GM19099 (cell line): ENCODE measurements at regions not wholly inside any gene's neighbourhood (a gene's known extent, or its start where the extent isn't known, plus 50 kb on each side); places are given as distances from the start of the nearest gene placed in this dataset.

ENCODE experiments used
- POLR2A ChIP-seq: IDR thresholded peaks from 3 replicates; pipeline ENCODE4 v1.6.1; 2011; ENCODE audit warnings: low read depth; ENCODE audit not compliant: insufficient read length; ENCODE audit errors: extremely low read depth

DNA sequence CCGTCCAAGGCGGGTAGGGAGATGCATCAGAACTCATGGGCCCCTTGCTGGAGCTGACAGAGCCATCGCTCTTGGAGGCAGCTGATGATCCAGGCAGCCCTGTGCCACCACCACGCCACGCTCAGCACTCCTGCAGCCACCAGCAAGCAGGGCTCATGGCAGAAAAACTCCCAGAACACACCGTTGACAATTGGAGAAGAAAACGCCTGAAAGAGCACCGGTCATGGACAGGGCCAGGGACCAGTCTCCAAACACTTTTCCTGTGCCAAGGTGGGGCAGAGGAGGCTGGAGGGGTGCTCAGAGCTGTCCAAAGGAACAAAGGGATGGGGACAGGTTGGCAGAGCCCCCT, 132.2 kb downstream of the FOXL1 start:
- no peak for TF ChIP-seq POLR2A

DNA sequence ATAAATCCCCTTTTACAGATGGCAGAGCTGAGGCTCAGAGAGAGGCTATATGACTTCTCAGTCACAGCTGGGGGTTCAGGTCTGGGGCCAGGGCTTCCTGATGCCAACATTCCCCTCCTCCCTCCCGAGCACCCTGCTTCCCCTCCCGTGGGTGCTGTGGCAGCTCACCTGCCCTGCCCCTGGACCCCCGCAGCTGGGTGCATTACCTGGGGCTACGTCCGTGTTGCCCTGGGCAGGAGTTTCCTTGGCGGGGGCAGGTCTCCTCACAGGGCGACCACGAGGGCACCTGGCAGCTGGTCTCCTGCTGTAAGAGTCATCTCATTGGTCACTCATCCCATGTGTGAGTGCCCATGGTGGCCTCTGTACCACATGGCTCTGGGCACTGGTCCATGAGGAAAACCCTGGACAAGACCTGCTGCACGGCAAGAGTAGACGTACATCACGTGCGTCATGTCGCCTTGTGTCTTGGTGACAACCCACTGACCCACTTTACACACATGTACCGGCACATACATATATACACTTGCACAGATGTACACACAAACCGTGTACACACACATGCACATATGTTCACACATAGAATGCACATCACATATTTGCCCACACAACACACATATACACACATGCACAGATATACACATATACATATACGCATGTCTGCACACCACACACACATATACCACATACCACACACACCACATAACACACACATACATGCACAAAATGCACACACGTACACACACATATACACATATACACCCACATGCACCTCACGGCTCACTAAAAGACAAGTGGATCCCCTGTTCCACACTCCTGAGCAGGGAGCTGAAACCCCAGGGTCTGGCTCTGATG, 134.0 kb downstream of the FOXL1 start:
- no peak for TF ChIP-seq POLR2A

DNA sequence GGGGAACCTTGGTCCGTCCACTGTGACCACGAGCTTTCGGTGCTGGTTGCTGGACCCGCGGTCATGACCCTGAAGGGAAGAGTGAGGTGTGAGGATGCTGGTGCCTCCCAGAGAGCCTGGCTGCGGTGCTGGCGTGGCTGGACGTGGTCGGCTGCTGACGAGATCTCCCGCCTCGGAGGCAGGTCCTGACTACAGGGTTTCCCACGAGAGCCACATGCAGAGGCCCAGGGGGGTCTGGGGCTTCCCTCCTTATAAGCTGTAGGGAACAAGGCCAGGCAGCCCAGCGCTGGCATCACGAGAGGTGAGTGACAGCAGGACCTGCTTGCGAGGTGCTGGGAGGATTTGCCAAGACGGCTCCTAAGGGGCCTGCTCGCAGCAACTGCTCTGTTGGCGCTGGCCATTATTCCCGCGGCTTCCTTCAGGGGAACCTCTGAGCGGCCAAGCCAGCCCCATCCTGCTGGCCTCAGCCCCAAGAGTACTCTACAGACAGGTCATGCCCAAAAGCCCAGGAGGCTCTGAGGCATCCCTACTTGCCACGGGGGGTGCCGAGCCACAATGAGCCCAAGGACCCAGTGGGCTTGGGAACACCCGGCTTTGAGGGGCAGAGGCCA, 134.8 kb downstream of the FOXL1 start:
- TF ChIP-seq POLR2A = no peak

DNA sequence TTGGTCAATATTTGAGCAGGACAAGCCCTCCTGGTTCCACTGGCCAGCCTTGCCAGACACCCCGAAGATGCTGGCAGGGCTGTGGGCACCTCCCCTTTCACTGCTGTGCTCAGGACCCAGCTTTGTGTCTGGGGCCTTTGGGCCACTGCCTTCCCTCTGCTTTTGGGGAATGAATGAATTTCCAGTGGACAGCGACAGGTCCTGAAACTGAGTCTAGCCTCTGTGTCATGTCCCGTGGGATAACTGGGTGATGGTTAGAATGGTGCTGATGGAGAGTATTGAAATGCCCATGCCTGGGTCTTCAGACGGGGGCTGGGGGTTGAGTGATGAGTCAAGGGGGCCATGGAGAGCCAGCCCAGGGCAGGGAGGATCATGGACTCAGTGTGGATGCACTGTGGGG, 135.8 kb downstream of the FOXL1 start:
- TF ChIP-seq POLR2A = no peak

DNA sequence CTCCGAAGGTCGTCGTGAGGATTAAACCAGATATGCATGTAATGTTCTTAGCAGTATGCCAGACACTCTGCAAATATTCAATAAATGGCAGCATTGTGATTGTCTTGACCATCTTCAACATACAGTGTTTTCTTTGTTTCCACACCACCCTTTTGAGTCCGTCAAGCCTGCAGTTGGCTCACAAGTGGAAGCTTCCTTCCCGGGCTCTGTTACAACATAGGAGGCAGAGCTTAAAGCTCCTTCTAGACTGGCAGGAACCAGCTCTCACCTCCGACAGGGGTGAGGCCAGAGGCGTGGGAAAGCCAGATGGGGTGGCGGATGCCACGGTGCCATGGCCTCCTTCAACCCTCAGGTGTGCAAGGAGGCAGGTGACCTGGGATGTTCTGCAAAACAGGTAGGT, 138.3 kb downstream of the FOXL1 start:
- no peak for TF ChIP-seq POLR2A

DNA sequence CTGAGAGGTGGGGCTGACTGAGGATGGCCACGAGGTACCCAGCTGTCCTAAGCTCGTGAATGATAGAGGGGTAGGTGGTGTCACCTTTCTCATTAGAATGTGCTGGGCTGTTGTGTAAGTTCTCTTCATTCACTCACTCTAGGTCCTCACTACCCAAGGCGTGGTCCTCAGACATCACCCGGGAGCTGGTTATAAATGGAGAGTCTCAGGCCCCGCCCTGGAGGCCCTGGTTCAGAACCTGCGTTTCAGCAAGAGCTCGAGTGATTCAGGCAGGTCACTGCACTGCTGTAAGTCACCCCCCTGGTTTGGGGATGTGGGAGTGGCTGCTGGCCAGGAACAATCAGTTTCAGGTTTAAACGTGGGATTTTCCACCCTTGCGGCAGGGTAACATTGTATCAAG, 139.8 kb downstream of the FOXL1 start:
- TF ChIP-seq POLR2A = no peak

DNA sequence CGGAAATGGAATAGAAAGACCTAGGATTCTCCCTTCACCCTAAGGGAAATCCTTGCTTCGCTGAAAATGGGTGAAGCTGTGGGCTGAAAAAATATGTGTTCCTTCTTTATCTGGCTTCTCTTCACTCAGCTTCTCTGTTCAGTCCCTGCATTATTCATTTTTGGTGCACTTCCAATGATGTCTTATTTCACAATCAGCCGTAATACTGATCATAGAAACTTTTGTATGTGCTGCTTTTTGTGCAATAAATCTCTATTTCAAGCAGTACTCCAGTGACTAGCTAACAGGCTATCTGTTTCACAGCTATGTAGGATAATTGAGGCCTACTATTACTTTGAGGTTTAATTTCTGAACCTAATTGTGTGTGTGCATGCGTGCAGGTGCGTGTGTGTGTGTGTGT, 144.6 kb downstream of the FOXL1 start:
- TF ChIP-seq POLR2A = no peak

DNA sequence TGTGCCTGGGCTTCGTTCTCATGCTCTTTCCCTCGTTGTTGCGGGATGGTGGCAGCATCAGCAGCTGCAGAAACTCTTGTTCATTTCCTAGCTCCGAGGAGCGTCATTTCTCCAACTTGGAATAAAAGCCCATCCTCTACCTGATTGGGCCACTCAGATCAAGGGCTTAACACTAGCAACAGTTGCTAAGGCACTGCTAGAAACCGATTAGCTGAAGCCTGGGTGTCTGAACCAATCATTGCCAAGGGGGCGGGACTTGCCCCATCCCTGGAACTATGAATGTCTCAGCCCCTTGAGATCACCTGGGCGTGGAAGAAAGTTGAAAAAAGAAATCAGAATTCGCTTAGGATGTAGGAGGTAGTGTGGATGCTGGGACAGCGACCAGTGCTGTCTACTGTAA, 145.3 kb downstream of the FOXL1 start:
- TF ChIP-seq POLR2A = no peak

DNA sequence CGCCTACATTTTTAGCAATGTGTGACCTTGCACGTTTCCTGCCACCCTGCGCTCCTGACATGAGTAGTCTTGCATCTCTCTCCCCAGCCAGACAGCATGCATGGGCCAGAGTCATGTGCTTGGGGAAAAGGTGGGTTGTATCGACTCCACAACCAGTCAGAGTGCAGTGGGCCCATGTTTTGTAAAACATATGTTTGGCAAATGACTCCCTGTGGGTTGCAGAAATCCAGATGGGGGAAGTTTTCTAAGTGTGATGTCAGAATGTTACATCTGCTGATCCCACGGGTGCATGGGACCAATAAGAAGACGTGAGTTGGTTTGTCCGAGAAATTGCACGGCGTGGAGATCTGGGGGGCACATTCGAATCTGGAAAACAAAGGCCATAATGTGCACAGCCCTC, 147.1 kb downstream of the FOXL1 start:
- no peak for TF ChIP-seq POLR2A

DNA sequence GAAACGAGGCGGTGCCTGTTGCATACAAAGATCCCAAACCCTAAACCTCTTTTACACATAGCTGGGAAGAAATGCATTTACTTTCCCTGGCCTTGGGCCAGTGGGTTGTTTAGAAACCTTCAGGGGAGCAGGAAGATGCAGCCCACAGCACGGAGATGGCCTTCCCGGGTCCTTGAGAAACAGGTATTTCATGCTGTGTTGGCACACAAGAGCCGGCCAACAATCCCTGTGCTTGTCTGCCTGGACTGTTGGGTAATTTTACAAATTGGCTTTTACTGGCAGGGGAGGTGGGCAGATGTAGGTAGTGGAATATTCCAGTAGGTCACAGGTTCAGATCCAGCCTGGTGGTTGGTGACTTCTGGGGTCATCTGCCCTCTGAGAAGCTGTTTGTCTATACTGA, 148.0 kb downstream of the FOXL1 start:
- TF ChIP-seq POLR2A = no peak

DNA sequence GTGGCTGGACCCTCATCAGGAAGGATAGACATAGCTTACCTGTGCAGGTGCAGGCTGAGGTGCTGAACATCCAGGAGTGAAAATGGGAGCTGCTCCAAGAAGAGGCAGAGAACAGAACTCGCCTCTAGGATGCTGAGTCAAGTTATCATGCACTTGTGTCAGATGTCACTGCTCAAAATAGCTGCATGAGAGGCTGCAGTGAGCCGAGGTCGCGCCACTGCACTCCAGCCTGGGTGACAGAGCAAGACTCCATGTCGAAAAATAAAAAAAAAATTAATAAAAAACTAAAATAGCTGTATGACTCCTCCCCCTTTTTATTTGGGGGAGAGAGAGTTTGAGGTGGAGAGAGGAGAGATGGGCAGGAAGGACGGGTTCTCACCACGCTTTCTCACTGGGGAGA, 148.8 kb downstream of the FOXL1 start:
- TF ChIP-seq POLR2A = no peak

DNA sequence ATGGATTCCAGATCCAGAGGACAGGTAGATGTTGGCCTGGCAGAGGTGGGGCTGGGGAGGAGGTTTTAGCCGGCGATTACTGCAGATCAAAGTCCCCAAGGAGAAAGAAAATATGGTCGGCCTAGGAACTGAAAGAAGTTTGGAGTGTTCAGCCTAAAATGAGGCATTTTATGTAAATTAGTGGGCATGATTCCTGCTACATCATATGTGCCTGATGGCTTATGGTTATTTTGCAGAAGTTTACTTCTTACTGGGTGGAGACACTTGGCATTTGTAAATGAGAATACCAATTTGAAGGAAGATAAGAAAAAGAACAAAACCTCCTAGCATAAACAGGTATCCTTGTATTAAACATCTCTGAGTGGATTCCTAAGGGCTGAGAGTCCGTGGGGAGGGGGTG, 149.3 kb downstream of the FOXL1 start:
- no peak for TF ChIP-seq POLR2A

DNA sequence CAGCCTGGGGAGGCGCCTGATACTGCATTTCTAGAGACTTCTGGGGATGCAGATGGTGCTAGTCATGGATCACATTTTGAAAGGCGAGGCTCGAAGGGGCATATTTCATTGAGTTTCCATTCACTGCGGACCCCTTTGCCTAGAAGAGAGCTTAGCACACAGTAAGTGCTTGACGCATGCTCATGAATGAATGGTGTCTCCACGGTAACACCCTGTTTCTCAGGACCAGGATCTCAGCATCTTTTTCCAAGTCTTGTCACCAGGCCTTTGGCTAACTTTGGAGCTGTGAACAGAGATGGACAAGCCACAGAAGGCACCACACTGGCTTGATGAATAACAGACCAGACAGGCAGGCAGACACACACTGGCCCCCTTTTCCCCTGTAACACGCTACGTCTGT, 151.3 kb downstream of the FOXL1 start:
- TF ChIP-seq POLR2A = no peak

DNA sequence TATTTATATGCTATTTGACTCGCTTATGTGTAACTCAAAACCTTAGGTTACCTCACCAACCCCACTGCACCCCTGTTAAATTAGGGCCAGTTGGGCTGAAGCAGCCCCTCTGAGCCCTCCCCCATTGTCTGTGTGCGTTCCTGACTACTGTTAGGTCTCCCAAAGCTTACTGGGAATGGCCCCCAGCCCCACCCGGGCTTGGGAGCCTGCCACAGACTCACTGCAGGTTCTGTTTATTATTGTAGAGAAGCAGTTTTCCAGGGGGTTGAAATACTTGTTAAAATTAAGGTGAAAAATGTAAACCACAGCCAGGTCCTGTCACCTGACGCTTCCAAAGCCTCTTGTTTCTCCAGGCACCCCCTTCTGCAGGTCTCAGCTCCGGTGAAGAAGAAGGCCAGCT, 151.7 kb downstream of the FOXL1 start:
- TF ChIP-seq POLR2A = no peak

DNA sequence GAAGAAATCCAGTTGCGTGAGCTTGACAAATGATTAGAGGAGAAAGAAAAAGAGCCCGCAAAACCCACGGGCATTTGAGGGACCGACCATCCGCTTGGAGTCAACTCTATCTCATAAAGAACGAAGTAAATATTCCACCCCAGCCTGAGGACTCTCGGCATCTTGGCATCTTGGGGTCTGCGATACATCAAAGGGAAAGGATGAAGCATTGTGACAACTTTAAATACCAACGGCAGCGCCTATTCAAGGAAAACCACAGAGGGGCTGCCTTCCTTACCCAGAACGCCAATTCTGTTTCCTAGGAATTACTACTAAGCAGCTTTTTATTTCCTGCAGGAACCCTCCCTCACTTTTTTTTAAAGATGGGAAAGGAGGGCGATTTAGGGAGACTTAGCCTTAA, 152.2 kb downstream of the FOXL1 start:
- TF ChIP-seq POLR2A = no peak

DNA sequence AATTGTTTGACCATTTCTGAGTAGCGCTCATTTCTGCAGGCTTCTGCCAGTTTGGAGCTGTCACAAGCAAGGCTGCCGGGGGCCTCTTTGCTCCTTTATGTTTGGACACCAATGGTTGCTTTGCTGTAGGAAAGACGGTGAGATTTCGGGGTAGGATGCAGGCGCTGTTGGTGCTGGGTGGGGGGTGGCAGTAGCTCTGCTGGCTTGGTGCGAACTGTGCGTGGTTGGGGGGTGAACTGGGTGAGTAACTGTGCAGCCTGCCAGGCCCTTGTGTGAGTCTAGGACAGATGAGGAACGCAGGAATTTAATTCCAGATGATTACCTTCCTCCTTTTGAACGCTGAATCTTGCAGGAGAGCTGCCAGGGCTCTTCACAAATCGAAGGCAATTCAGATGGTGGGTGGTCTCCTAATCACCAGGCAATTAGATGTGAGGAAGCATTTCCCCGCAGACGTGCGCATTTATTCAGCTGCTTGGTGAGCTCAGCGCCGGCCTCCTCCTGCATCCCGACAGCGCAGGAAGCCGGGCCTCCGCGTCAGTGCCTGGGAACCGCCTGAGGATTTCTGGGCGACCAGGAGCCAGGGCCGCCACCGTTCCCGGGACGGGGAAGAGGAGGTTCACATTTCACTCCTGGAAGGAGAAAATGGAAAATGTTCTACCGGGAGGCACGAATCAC, 154.4 kb downstream of the FOXL1 start:
- no peak for TF ChIP-seq POLR2A
